HG03066 (cell line): ENCODE measurements at regions not wholly inside any gene's neighbourhood (a gene's known extent, or its start where the extent isn't known, plus 50 kb on each side); places are given as distances from the start of the nearest gene placed in this dataset.
"Not testable (repeated sequence)": the region's sequence is repeated elsewhere in the genome, so short reads cannot be mapped to it uniquely, and the experiment has no call there.

Experiments
- ATAC-seq: cut with Tn5 transposase; IDR thresholded peaks from one replicate; pipeline ENCODE4 v1.9.1; 2021; ENCODE audit warnings: low read depth; ENCODE audit not compliant: unreplicated experiment

DNA sequence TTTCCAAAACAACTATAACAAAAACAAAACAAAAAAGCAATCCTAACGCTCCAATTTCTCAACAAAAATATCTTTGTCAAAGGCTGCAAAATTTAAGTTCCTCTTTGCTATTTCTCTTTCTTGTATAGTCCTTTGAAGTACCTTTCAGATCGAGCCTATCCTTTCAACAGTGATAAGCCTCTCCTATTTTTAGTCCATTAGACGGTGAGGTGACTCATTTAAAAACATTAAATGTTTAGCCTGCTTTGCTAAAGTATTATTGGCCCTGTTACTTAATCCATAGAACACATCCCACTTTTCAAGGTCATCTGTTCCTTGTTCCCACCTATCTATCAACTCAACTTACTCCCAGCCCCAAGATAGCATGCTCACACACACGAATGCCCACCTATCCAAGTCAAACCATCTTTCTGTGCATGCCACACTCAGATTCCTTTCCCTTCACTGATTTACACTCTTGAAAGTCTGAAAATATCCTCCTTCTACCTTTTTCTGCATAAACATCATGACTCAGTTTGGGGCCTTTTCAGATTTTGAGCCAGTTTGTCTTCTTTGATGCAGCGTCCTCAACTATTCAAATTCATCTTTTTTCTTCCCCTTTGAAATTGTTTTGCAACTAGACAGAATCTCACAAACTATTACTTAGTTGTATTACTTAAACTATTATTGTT, 224.9 kb upstream of the TMEM229A start:
- no peak for ATAC-seq

- no peak for ATAC-seq
Measured at GRCh38 chr7:124255041-124255655, 222.3 kb upstream of the TMEM229A start.

DNA sequence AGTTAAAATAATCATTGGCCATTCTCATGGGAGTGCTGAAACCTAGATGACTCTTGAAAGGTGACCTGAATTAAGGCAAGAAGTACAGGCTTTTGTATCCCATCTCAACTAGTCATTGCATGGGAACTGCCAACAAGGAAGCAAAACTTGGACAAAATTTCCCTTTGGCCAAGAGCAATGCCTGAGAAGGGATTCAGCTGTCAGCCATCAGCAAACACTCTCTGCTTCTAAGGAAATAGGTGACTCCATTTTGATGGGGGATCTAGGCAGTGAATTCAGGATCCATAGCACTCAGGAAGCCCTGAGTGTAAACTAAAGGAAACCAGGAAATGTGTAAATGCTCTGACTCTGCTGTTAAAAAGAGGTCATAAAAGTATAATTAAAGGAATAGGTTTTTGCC, 221.5 kb upstream of the TMEM229A start:
- no peak for ATAC-seq

- ATAC-seq: no peak
Measured at GRCh38 chr7:124251636-124252035, 218.8 kb upstream of the TMEM229A start.

DNA sequence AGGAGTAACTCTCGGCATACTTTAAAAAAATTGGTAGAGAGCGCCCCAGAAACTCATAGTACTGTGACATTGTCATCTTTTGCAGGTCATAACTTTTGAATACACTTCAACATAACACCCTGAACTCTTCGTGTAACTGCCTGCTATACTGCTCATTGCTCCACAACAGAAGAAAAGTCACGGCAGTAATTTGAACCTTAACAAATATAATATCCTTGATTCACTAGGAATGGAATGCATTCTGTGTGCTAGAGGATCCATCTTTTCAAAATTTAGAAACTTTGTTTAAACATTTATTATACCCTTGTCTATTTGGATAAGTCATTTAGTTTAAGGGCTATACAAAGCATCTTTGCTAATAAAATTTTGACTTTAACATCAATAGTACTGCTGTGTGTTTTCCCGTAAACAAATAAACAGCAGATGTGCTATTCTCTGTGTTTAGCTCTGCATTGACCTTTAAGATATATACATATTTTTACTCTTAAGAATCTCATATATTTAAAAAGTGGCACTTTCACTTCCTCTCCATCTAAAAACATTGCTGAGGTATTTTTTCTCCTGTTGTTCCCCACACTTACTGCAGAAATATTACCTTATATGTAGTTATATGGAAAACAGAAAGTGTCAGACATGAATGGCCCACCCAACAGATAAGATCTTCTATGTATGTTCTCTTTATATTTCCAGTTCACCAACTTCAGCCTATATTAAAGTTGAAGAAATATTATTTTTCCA, 217.6 kb upstream of the TMEM229A start:
- no peak for ATAC-seq

GRCh38 chr7:124247691-124248090, 214.8 kb upstream of the TMEM229A start:
- ATAC-seq: no peak

DNA sequence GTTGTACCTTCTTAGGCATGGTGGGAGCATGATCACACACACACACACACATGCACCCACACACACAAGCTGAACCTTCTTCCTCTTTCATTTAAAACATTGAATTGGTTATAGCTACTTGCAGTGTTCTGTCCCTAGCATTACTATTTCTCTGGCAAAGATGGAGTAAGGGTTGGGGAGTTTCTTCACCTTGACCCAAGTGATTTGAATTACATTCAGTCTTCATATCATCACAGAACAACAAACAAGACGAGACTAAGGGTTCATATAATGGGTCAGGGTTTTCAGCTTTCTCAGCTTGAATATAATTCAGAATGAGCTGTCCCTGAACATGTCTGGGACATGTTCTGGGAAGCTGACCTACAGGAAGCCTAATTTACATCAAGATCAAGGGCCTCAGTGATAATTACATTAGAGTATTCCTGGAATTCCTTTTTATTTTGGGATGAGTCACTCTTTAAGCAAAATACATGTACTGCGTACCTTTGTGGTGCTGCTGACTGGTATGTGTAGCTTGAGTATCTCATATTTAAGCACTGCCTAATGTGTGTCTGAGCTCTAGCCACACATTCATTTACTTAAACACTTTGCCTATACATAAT, 213.5 kb upstream of the TMEM229A start:
- ATAC-seq: no peak

- ATAC-seq: not testable (repeated sequence)
Measured at GRCh38 chr7:124244469-124244868, 211.6 kb upstream of the TMEM229A start.

DNA sequence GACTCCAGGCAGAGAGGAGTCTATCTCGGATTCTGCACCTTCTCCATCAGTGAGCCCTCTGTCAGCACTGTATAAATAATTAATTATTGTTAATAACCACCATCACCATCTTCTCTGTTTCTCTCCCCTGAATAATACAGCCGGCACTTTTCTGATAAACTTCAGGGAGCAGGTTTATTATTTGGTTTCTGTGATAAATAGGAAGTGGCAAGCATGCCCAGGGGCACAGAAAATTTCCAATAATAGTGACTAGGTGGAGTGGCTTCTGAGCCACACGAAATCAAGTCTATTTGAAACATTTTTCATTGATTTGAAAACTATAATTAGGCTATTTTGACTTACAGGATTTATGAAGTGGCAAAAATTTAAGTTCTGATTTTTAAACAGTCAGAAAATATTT, 186.8 kb upstream of the TMEM229A start:
- ATAC-seq: no peak

DNA sequence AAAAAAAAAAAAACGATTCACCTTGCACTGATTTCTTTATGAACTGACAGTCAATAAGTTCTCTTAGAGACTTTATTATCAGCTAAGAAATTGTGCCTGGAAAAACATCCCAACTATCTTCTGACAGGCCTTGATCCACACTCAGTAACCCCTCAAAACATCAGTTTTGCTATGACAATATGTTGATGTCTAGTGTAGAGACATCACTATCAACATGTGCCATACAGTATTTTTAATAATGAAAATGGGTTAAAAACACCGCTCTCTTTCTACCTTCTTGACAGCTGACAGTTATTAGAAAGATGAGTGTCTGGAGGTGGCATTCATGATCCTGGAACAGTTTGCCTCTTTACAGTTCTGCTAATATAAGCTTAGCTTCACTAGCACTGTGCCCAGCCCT, 175.8 kb upstream of the TMEM229A start:
- ATAC-seq: no peak

DNA sequence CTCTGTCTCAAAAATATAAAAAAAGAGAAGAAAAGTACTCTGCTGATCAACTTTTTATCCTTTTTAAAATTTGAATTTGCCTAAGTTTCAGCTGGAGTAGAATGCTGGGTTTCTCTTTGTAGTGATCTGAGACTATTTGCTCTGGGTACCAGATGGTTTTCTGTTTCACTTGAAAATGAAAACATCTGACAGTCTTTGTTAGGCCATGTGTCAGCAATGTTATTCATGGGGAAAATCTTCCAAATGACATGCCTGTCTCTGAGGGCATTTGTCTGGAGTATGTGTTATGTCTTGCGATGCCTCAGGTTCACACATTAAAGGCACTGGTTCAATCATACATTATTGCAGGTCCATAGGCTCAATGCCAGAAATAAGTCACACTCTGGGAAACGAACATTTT, 175.3 kb upstream of the TMEM229A start:
- ATAC-seq: no peak

DNA sequence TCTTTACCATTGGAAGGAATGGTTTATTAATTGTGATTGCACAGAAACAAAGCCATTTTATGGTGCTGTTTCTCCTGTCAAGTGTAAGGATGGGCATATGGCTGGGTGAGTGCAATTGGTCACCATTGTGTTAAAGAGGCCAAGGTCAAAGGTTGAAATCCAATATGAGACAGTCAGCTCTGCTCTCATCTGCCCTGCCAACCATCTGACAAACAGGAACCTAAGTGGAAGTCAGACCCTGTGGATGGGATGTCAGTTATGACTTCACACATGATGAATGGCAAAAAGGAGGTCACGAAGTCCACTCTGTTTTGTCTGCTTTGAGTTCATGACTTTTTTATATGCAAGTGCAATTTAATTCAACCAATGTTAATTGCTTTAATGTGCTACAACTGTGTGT, 172.7 kb upstream of the TMEM229A start:
- no peak for ATAC-seq

DNA sequence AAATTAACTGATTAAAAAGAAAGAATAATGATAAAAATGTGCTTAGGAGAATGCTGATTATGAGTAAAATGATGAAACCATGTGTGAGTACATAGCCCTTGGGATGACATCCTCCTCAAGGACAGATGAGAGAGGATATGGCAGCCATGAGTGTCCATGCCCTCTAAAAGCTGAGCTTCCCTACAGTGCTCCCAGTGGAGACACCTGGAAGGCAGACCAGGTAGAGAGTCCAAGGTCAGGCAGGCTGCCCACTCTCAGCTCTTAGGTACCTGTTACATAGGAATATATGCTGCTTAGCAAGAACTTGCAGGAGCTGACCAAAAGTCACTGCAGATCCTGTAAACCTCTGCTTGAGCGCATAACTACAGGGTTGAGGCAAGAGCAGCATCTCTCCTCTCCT, 169.7 kb upstream of the TMEM229A start:
- ATAC-seq: no peak

DNA sequence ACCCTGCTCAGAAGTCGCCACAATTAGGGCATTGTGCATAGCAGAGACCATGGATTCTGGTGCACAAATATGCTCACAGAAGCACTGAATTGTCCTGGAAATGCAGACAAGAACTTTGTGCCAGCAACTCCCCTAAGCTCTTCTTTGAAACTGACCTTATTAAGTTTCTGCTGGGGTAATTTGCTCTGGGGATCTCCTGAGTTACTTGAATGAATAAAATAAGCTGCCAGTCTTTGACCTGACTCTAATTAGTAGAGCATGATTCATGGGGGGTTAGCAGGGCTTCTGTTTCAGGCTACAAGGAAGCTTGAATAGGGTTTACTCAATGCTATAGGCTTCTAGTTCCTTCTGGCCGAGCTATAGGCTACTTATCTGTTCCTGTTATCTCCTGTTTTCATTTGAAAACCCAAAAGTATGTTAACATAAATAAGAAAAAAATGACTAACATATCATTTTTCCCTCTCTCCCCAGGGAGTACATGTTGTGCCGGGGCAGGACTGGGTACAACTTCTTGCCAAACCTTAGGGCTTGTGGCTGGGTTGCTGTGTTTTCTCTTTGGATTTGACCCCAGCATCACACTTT, 169.0 kb upstream of the TMEM229A start:
- ATAC-seq: no peak

- ATAC-seq: no peak
Measured at GRCh38 chr7:124196519-124196918, 163.7 kb upstream of the TMEM229A start.

DNA sequence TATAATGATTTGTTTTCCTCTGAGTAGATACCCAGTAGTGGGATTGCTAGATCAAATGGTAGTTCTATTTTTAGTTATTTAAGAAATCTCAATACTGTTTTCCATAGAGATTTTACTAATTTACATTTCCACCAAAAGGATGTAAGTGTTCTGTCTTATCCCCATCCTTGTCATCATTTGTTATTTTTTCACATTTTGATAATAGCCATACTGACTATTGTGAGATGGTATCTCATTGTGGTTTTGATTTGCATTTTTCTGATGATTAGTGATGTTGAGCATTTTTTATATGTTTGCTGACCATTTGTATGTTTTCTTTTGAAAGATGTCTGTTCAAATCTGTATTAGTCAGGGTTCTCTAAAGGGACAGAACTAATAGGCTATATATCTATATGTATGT, 160.0 kb upstream of the TMEM229A start:
- ATAC-seq: no peak

DNA sequence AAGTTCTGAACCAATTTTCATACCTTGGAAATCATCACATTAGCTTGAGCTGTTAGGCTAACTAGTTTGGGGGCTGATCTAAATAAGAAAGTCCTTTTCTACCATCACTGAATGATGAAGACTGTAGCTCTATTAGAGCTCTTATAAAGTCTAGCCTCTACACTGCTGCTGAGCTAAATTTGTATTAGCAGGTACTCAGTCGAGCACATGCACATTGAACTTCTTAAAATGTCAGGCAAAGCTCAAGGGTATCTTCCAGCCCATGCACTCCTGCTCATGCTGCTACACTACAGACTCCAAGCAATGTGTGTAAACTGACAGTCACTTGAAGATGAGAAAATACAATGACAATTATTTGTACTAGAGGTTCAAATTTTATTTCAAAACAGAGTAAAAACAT, 158.8 kb upstream of the TMEM229A start:
- no peak for ATAC-seq

GRCh38 chr7:124191030-124191429, 158.2 kb upstream of the TMEM229A start:
- ATAC-seq: no peak

DNA sequence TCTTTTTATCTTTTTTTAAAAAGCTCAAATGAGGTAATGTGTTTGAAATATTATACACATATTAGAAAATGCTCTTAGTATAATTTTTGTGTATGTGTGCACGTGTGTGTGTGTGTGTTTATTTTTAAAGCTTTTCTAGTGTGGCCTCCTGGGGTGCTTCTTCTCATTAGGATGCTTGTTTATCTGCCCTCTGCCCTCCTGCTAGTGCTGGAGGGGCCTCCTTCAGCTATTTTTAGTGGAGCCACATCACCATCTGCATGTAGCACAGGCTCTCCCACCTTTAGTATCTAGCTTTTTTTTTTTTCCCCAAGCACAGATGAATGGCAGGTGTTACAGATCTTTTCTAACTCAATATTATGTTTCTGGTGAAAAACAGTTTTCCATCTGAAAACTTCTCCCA, 155.7 kb upstream of the TMEM229A start:
- no peak for ATAC-seq

DNA sequence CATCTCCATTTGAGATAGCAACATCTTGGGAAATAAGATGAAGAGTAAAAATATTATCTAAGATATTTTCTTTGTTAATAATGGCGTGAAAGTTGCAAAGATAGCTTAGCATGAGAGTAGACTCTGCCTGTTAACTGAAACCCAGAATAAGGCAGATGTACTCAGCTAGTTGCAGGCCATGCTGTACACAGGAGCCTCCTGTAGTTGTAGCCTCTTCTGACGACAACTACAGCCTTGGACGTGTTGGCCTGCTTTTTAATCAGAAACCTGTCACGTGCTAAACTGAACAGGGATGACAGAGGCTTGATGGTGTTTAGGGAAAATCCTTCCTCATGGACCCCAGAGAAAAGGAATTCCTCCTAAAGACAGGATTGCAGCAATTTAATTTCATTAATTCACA, 155.1 kb upstream of the TMEM229A start:
- no peak for ATAC-seq

- ATAC-seq: no peak
Measured at GRCh38 chr7:124183649-124184048, 150.8 kb upstream of the TMEM229A start.
